Left lobe of liver (tissue), 2 donors: ENCODE measurements at regions not wholly inside any gene's neighbourhood (a gene's known extent, or its start where the extent isn't known, plus 50 kb on each side); places are given as distances from the start of the nearest gene placed in this dataset.
"Not testable (repeated sequence)": the region's sequence is repeated elsewhere in the genome, so short reads cannot be mapped to it uniquely, and the experiment has no call there.

Source experiments
- ATAC-seq: fragments of 200-7000 bp; cut with Tn5 transposase; one replicate; pipeline ENCODE4 v1.9.1; 2020; ENCODE audit warnings: mild to moderate bottlenecking, moderate library complexity
- DNase-seq: peaks from one replicate; pipeline ENCODE4 v3.0.0-alpha.2; 2020; ENCODE audit warnings: low spot score
- donor health status: DM: no; HTN: no; CAD: no; lungs with moderate emphysema.
- donor health status: DM: no; HTN: yes; CAD: no.

- ATAC-seq (no peak), DNase-seq (no peak)
Measured at GRCh38 chr2:238774980-238775509, 72.8 kb upstream of the TWIST2 start.

- ATAC-seq (no peak), DNase-seq (no peak)
Measured at GRCh38 chr2:238775591-238775990, 72.3 kb upstream of the TWIST2 start.

- ATAC-seq (no peak), DNase-seq (no peak)
Measured at GRCh38 chr2:238776003-238776760, 71.7 kb upstream of the TWIST2 start.

GRCh38 chr2:238776761-238777046 lies 71.2 kb upstream of the TWIST2 start:
- not testable (repeated sequence) for DNase-seq, ATAC-seq

- ATAC-seq (no peak), DNase-seq (no peak)
Measured at GRCh38 chr2:238777369-238778067, 70.4 kb upstream of the TWIST2 start.

- ATAC-seq (peak; percentile 98), DNase-seq (peak; percentile 63)
Measured at GRCh38 chr2:238784671-238785527, 63.0 kb upstream of the TWIST2 start.

GRCh38 chr2:238785528-238785860 lies 62.4 kb upstream of the TWIST2 start:
- ATAC-seq: no peak
- DNase-seq: no peak

- no peak for ATAC-seq
Measured at GRCh38 chr2:238786379-238786778, 61.5 kb upstream of the TWIST2 start.

GRCh38 chr2:238786792-238787490 lies 60.9 kb upstream of the TWIST2 start:
- no peak for DNase-seq
- no peak for ATAC-seq

More at GRCh38 chr2:238786379-238786778, 61.5 kb upstream of the TWIST2 start:
- DNase-seq: no peak

GRCh38 chr2:238787501-238787900 lies 60.4 kb upstream of the TWIST2 start:
- no peak for DNase-seq
- ATAC-seq: no peak

GRCh38 chr2:238789317-238789806 lies 58.5 kb upstream of the TWIST2 start:
- no peak for ATAC-seq
- no peak for DNase-seq

GRCh38 chr2:238790126-238790832 lies 57.6 kb upstream of the TWIST2 start:
- ATAC-seq (no peak), DNase-seq (no peak)

GRCh38 chr2:238790833-238791230 lies 57.1 kb upstream of the TWIST2 start:
- ATAC-seq: no peak
- no peak for DNase-seq

- ATAC-seq (no peak), DNase-seq (no peak)
Measured at GRCh38 chr2:238791354-238791753, 56.5 kb upstream of the TWIST2 start.

- no peak for DNase-seq
- ATAC-seq: no peak
Measured at GRCh38 chr2:238793306-238793705, 54.6 kb upstream of the TWIST2 start.

GRCh38 chr2:238793801-238794449 lies 54.0 kb upstream of the TWIST2 start:
- DNase-seq (no peak), ATAC-seq (no peak)

GRCh38 chr2:238796223-238796885 lies 51.5 kb upstream of the TWIST2 start:
- no peak for DNase-seq
- ATAC-seq: no peak

GRCh38 chr2:238797537-238797936 lies 50.3 kb upstream of the TWIST2 start:
- ATAC-seq: no peak
- no peak for DNase-seq
